ENCODE measurements at regions not wholly inside any gene's neighbourhood (a gene's known extent, or its start where the extent isn't known, plus 50 kb on each side); places are given as distances from the start of the nearest gene placed in this dataset.

GRCh38 chr12:28693565-28694219 lies 455.4 kb upstream of the FAR2 start:
- TF ChIP-seq POLR2A (IDR thresholded peaks at IDR 0.05) = no peak
- no peak for TF ChIP-seq CTCF (IDR thresholded peaks at IDR 0.05)

Data from esophagus squamous epithelium (tissue), 4 donors.